ENCODE measurements at regions not wholly inside any gene's neighbourhood (a gene's known extent, or its start where the extent isn't known, plus 50 kb on each side); places are given as distances from the start of the nearest gene placed in this dataset.

DNA sequence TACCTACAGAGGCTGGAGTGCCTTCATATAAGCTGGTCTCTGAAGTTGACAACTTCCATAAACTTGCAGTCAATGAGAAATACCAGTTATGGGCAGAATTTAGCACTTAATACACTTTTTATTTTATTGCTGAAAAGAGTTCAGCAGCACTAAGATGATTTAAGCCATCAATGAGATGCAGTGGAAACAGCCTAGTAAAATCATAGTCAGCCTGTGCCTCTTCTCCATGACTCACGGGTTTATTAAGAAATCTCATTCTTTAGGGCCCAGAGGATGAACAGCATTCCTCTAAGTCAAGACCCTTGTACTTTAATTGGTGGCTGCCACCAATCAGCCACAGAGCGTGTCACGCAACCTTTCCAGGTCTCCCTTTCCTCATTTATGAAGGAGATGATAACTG lies 1357.9 kb upstream of the CELF4 start:
- no peak for TF ChIP-seq ELF4 (IDR thresholded peaks at IDR 0.05)
- TF ChIP-seq FOXM1 (IDR thresholded peaks at IDR 0.05; ENCODE audit: borderline replicate concordance) = no peak
- no peak for TF ChIP-seq BHLHE40 (IDR thresholded peaks at IDR 0.05; ENCODE audit: borderline replicate concordance)
- no peak for TF ChIP-seq SP1 (IDR thresholded peaks at IDR 0.05)
- TF ChIP-seq TARDBP (IDR thresholded peaks at IDR 0.05) = no peak

All from HEK293T (cell line).